ENCODE measurements at regions not wholly inside any gene's neighbourhood (a gene's known extent, or its start where the extent isn't known, plus 50 kb on each side); places are given as distances from the start of the nearest gene placed in this dataset.
"Not testable (repeated sequence)": the region's sequence is repeated elsewhere in the genome, so short reads cannot be mapped to it uniquely, and the experiment has no call there.

DNA sequence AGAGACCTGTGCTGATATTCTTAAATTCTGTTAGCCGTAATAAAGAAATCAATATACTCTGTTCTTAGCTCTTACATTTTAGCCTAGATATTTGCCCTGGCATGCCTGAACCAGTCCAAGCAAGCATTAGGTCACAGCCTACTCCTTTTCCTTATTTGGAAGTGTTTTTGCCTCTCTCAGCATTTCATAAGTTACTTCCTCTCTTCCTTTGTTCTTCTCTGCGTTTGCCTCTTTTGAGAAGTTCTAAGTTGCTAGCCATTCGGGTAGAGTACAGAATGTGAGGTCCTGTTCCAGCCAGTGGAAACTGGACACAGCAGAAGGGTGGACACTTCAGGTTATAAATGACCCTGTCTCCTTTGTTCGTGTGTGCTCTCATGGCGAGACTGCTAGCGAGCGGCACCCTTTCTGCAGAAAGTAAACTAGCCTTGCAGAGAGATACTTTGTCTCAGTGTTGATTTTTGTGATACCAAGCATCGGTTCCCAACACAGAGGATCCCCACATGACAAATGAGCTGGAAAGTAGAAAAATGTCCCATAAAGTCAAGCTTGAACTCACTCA is 75.0 kb upstream of the FAM153A start:
- no CpG with 5 or more reads among the region's 8 CpGs for WGBS (ENCODE audit: insufficient coverage)
- not testable (repeated sequence) for H3K4me1 ChIP-seq (ENCODE audit: control insufficient read depth, insufficient read depth, low read length); H3K27me3 ChIP-seq (ENCODE audit: control insufficient read depth, insufficient read depth, low read length); DNase-seq; H3K36me3 ChIP-seq (ENCODE audit: control insufficient read depth, insufficient read depth, low read length); H3K9me3 ChIP-seq (replicated peaks; ENCODE audit: control insufficient read depth, low read depth, low read length); H3K27ac ChIP-seq (ENCODE audit: low read length); H3K4me3 ChIP-seq (ENCODE audit: low read length)

GRCh38 chr5:177856474-177856873 is 73.8 kb upstream of the FAM153A start:
- no CpG with 5 or more reads among the region's 2 CpGs for WGBS (ENCODE audit: insufficient coverage)
- not testable (repeated sequence) for H3K27me3 ChIP-seq (ENCODE audit: control insufficient read depth, insufficient read depth, low read length); H3K9me3 ChIP-seq (replicated peaks; ENCODE audit: control insufficient read depth, low read depth, low read length); DNase-seq; H3K27ac ChIP-seq (ENCODE audit: low read length); H3K36me3 ChIP-seq (ENCODE audit: control insufficient read depth, insufficient read depth, low read length); H3K4me1 ChIP-seq (ENCODE audit: control insufficient read depth, insufficient read depth, low read length); H3K4me3 ChIP-seq (ENCODE audit: low read length)

- not testable (repeated sequence) for H3K4me3 ChIP-seq (ENCODE audit: low read length); H3K27me3 ChIP-seq (ENCODE audit: control insufficient read depth, insufficient read depth, low read length); H3K9me3 ChIP-seq (replicated peaks; ENCODE audit: control insufficient read depth, low read depth, low read length); DNase-seq; H3K4me1 ChIP-seq (ENCODE audit: control insufficient read depth, insufficient read depth, low read length); H3K27ac ChIP-seq (ENCODE audit: low read length); H3K36me3 ChIP-seq (ENCODE audit: control insufficient read depth, insufficient read depth, low read length)
- WGBS (ENCODE audit: insufficient coverage) = no CpG with 5 or more reads among the region's 7 CpGs
Observed at GRCh38 chr5:177847914-177848313, 65.2 kb upstream of the FAM153A start.

GRCh38 chr5:177846598-177846997 is 63.9 kb upstream of the FAM153A start:
- not testable (repeated sequence) for H3K27ac ChIP-seq (ENCODE audit: low read length); H3K4me1 ChIP-seq (ENCODE audit: control insufficient read depth, insufficient read depth, low read length); H3K9me3 ChIP-seq (replicated peaks; ENCODE audit: control insufficient read depth, low read depth, low read length); H3K27me3 ChIP-seq (ENCODE audit: control insufficient read depth, insufficient read depth, low read length); H3K4me3 ChIP-seq (ENCODE audit: low read length); DNase-seq; H3K36me3 ChIP-seq (ENCODE audit: control insufficient read depth, insufficient read depth, low read length)
- no CpG with 5 or more reads among the region's 5 CpGs for WGBS (ENCODE audit: insufficient coverage)

DNA sequence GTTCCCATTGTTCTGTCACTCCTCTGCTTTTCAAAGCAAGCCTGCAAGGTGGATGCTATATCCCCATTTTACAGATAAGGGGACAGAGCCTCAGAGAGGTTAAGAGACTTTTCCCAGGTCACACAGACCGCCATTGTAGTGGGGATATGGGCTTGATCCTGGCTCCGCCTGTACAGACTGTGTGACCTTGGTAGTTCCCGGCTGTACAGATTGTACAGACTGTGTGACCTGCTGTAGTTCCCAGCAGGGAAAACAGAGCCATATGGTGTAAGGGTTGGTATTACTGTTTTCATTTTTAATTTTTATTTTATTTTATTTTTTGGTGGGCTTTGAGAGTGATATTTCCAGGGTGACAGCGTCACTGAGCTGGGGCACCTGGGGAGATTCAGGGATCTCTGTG is 63.2 kb upstream of the FAM153A start:
- H3K4me3 ChIP-seq (ENCODE audit: low read length); H3K36me3 ChIP-seq (ENCODE audit: control insufficient read depth, insufficient read depth, low read length): not testable (repeated sequence)
- no CpG with 5 or more reads among the region's 4 CpGs for WGBS (ENCODE audit: insufficient coverage)

DNA sequence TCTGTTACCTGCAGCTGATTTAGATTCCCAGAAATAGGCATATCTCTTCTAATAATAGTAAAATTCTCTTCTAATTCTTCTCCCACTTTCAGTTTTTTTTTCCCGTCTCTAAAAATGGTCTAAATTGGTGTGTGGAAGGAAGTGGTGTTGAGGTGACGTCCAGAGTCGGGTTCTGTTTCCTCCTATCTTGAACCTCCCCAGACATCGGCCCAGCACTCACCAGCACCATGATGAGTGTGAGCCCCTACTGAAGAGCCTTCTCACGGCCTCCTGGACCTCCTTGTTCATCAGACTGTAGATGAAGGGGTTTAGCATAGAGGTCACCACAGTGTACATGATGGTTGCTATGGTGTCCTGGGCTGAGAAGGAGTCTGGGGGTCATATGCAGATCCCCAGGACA is 53.5 kb upstream of the FAM153A start:
- not testable (repeated sequence) for H3K27me3 ChIP-seq (ENCODE audit: control insufficient read depth, insufficient read depth, low read length); H3K9me3 ChIP-seq (replicated peaks; ENCODE audit: control insufficient read depth, low read depth, low read length); H3K4me1 ChIP-seq (ENCODE audit: control insufficient read depth, insufficient read depth, low read length); H3K36me3 ChIP-seq (ENCODE audit: control insufficient read depth, insufficient read depth, low read length); DNase-seq; H3K4me3 ChIP-seq (ENCODE audit: low read length); H3K27ac ChIP-seq (ENCODE audit: low read length)
- no CpG with 5 or more reads among the region's 5 CpGs for WGBS (ENCODE audit: insufficient coverage)

More for the DNA sequence above, 63.2 kb upstream of the FAM153A start:
- not testable (repeated sequence) for H3K9me3 ChIP-seq (replicated peaks; ENCODE audit: control insufficient read depth, low read depth, low read length); H3K27ac ChIP-seq (ENCODE audit: low read length); DNase-seq; H3K4me1 ChIP-seq (ENCODE audit: control insufficient read depth, insufficient read depth, low read length); H3K27me3 ChIP-seq (ENCODE audit: control insufficient read depth, insufficient read depth, low read length)

Data from muscle of leg (tissue), 3 donors.